Globus pallidus (tissue), 1 donor: ENCODE measurements at regions not wholly inside any gene's neighbourhood (a gene's known extent, or its start where the extent isn't known, plus 50 kb on each side); places are given as distances from the start of the nearest gene placed in this dataset.
A peak's percentile ranks its signal among the peaks of the same experiment; 100 is the strongest.

ENCODE experiments used
- DNase-seq: peaks from one replicate; pipeline ENCODE4 v3.0.0-alpha.2; 2015; ENCODE audit warnings: low spot score

DNA sequence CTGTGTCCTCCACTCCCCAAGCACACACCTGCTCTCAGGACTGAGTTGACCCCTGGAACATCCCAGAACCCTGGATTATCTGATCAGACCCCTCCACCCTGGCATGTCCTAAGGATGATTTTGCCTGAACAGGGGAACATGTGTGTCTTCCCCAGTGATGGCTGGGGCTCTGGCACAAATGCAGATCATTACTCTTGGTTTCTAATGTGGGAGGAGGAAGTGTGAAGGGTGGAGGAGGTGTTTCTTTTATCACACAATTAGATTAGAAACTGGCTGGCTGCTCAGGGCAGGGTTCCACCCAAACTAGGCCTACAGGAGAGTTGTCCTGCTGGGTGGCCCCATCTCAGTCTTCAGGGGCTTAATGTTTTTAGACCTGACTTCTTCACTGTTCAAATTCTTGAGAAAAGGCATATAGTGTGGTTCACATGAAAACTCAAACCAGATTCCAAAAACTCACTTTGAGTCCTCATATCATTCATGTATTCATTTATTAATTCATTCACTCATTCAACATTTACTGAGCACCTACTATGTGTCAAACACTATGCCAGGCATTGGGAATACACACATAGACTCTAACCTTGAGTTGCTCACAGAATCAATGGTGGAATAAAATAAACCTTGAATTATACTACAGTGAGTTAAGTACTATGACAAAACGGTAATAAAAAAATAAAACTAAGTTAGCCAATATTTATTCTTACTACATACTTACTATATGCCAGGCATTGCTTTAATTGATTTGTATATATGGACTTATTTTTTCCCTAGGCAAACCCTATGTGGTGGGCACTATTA lies 221.8 kb upstream of the JUN start:
- DNase-seq, result no peak

DNA sequence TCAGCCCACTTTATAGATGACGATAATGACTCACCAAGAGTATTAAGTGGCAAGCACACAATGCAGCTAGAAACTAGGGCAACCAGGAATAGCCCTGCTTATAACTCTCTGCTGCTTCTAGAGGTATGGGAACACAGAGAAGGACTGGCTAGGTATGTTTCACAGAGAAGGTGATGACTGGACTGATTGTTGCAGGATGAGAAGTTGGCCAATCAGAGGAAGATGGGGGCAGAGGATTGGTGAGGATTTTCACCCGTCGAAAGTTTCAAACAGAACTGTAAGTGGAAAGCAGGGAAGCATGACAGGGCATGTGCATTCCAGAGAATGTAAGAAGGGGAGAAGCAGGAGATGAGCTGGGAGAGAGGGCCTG lies 222.4 kb upstream of the JUN start:
- DNase-seq, result no peak

DNA sequence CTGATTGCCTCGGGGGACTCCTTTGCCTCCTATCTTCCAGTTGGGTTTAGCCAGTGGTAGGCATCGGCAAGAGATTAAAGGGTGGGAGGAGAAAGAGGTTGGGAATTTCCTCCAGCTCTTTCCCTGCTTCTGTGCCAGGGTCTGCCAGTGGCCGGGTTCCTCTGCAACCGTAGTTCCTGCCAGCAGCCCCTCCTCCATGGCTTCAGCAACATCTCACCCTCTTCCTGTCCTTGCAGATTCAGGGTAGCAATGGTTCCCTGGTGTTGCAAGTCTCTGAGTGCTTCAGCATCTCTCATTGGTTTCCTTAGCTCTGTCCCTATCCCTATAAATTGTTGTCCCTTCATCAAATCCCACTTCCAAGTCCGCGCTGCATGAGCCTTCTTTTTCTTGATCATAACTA lies 223.1 kb upstream of the JUN start:
- DNase-seq, result no peak

DNA sequence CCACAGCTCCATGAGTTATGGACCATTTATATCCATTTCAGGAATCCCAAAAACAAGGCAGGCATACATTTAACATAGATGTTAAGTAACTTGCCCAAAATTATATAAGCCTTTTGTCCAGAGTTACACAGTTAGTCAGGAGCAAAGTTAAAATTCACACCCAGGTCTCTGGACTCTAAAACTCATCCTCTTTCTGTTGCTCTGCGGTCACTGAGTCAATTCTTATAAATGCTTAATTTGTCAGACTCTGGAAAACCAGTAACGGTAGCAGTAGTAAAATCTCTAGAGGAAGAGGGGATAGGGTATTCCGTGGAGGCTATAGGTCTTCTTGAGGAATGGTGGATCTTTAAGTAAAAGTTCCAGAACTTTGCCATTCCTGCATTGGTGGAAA lies 223.6 kb upstream of the JUN start:
- DNase-seq, result no peak

DNA sequence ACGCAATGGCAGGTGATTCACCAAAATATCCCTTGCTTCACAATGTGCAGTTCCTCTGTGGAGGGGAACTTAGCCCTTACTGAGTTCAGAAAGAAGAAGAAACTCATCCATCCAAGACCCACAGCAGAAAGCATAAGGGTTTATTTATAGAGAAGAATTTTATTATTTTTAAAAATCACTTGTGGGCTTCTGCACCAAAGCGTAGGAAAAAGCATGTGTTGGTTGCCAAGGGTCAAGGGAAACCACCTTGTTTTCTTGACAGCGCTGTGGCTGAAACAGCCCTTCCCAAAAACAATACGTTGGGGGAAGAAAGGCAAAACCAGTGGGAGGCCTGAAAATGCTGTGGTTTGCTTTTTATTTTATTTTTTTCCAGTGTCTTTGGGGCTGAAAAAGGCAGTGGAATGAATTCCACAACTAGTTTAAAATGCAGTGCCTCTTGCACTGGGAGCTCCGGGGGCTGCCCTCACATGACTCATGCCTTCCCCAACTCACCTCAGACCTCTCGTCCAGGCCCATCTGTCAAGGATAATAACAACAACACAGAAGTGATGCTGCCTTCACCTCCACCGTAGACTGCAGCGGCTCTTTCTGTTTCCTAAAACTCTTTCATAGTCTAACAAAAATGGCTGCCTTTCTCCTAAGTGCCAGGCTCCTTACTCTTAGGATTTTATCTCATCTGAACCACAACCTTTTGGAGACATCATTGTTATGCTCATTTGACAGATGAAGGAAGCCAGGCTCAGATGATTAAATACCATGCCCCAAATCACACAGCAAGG lies 224.2 kb upstream of the JUN start:
- no peak for DNase-seq

DNA sequence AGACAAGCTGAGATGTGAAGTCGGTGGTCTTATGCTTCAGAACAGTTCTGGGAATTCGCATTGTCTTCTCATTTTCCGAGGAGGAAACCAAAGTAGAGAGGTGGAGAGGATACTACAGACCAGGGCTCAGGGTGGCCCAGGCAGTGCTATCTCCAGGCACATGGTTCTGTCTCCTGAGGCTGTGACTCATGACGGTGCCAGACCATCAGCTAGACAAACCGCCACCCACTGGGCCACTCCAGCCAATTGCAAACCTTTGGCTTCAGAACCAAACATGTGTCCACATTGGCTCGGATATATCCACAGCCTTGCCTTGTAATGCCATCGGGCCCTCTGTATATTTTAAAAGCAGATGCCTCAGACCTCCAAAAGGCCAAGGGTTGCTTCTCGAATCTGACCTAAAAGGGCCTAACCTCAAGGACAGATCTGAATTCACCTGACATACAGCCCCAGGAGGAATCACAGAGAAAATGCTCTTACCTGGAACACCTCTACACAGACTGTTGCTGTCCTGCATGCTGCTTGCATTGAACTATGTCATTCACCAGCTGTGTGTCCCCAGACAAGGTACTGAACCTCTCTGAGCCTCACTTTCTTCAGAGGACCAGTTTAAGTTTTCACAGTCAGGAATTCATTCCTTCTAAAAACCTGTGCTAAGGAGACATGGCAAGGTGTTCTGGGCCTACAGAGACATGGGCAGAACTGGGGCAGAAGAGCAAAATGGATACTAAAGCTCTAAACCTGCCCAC lies 224.9 kb upstream of the JUN start:
- no peak for DNase-seq

DNA sequence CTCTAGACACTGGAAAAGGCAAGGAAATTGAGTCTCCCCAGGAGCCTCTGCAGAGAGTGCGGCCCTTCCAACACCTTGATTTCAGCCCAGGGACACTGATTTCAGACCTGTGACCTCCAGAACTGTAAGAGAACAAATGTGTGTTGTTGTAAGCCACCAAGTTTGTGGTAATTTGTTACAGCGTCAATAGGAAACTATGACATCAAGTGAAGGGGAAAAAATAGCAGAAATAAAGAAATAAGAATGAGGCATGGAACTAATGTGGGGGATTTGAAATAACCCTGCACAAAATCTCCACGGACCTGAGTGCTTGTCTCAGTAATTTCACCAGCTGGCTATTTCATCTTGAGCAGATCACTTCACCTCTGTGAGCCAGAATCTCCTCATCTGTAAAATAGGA lies 227.8 kb upstream of the JUN start:
- DNase-seq, result no peak

DNA sequence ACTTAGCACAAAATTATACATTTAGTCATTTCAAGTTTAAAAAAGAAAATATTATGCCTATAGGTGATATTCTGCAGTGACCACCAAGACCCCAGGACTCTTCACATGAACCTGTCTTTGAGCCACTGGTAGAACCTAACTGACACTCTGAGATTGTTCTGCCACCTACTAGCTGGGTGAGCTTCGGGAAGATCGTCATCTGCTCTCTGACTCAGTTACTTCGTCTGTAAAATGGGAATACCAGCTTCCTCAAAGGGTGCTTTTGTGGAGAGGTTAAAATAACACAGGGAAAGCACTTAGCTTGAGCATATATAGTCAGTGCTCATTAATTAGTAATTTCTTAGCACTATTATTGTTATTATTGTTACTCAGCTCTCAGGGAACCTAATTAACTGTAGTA lies 228.5 kb upstream of the JUN start:
- DNase-seq, result no peak

DNA sequence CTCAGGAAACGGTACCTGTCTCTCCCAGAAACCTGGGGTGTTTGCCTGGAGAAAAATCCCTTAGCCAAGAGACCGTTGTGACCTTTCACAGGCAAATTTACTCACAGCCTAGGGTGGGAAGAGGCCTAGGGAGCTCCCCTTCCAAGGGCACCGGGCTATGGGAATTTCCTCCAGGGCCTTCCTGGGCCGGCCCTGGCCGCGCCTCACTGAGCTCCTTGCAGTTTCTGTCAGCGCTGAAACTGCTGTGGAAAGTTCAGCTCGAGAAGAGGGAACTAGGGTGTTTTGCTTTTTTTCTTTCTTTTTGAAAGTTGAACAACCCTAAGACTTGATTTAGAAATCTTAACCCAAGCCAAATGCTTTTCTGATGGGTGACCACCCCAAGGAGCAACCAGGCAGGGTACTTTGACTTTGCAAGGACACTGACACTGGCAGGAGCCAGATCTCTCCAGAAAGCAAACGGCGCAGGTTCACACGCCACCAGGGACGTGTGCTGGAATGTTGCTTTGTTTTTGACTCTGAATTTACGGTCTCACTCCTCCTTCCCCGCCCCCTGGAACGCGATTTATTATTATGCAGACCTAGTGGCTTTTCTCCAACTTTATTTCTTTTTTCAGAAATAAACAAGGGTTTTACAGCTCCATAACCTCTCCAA lies 229.6 kb upstream of the JUN start:
- no peak for DNase-seq

DNA sequence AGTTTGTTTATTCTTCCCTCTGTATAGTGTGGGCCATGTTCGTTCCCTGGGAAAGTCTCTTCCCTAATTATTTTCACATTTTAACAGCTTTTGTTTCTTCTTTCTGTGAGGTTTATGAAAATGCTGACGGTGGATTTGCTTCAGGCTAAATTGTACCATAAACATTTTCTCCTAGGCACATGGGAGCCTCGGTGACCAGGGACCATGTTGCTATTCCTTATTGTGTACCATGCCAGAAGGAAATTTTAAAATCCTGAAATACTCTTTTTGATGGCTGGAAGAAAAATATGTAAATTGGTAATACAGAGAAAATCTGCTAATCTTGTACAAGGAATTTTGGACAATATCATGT lies 230.1 kb upstream of the JUN start:
- DNase-seq, result no peak

DNA sequence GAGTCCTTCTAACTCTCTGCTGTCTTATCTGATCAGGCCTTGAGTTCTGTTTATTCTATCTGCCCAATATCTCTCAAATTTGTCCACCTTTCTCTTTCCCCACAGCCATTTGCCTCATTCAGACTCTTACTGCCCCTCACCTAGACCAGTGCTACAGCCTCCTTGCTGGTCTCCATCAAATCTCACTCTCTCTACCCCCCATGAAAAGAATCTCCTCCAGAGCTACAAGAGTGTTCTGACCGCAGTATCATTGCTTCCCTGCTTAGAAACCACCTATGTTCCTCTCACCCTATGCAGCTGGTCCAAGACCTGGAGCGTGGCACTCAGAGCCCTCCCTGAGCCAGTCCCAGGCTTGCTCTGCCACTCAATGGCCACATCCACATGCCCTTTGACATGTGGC lies 231.0 kb upstream of the JUN start:
- no peak for DNase-seq

DNA sequence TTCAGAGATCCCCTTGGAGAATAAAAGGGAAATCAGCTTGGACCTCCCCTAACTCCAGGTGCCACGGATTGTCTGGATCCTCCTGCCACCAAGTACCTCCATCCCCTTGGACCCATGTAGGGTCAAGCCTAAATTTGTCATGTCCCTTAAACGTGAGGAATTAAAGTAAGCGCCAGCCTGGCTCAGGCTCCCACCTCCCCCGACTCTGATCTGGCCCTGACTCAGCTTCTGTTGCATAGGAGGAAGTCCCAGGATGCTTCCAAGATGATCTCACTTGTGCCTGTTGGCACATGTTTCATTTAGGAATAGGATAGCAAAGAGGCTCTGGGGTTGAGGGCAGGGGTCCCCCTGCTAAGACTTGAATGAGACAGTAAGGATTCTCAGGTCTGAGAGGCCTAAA lies 231.9 kb upstream of the JUN start:
- no peak for DNase-seq

DNA sequence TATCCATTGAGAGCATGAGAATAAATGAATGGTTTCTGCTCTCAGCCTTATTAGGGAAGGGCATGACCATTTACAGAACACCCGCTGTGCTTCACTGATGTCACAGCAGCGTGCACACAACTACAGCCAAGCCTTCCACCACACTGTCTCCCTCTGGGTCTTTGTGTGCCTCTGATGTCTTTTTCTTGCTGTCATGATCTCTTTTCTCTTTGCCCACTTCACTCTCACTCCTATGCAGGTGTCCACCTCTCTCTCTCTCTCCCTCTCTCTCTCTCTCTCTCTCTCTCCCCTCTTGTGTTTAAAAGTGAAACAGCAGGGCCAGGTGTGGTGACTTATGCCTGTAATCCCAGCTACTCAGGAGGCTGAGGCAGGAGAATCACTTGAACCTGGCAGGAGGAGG lies 232.5 kb upstream of the JUN start:
- DNase-seq, result no peak

DNA sequence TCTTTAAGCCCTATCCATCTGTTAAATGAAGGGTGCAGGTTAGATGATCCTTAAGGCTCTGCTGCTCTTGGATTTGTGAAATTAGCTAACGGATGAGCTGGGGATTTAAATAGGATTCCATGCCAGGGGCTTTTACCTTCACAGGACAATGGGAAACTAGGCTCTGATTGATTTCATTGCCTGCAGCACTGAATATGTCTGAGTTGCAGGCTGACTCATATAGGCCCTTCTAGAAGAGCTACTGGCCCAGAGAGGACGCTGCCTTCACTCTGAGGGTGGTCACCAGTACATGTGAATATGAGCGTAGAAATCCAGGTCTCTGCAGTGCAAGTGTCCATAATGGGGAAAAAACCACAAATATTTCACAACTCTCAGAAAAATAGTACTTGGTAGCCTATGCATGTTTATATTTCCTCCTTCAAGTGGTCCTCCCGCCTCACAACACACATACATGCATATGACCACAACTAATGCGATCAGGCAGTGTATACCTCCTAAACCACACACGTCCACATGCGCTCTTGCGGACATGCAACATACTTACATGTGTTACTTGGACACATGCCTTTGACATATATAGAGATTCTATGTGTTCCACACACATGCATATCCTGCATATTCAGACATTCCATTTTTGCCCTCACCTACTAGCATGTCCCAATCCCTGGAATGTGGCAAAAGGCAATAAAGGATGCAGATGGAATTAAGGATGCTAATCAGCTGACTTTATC lies 233.8 kb upstream of the JUN start:
- no peak for DNase-seq

DNA sequence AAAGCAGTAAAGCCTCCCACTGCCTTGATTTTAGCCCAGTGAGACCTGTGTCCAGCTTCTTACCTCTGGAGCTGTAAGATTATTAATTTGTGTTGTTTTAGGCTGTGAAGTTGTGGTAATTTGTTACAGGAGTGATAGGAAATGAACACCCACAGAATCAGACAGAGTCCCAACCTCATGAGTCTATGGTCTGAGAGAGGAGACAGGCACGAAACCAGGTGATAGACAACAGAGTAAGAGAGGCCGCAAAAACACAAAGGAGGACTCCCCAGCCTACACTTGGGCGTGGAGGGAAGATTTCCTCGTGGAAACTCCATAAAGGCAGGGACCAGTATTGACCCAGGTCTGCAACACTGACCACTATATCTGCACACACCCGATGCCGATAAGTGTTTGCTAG lies 234.6 kb upstream of the JUN start:
- DNase-seq, result no peak

DNA sequence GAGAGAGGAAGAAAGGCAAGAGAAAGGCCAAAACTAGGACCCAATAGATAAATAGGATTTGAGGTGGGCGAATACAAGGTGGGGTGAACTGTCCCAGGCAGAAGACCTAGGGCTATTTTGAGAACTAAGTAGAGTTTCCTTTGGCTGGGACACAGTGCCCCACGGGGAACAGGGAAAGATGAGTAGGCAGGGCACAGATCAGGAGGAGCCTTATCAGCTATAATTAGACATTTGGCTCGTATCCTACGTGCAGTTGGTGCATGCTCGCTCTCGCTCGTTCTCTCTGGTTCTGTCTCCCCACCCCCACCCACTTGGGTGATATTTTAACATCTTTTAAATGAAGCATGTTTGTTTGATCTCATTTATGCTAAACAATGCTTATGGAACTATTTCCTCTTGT lies 235.0 kb upstream of the JUN start:
- DNase-seq, result no peak

DNA sequence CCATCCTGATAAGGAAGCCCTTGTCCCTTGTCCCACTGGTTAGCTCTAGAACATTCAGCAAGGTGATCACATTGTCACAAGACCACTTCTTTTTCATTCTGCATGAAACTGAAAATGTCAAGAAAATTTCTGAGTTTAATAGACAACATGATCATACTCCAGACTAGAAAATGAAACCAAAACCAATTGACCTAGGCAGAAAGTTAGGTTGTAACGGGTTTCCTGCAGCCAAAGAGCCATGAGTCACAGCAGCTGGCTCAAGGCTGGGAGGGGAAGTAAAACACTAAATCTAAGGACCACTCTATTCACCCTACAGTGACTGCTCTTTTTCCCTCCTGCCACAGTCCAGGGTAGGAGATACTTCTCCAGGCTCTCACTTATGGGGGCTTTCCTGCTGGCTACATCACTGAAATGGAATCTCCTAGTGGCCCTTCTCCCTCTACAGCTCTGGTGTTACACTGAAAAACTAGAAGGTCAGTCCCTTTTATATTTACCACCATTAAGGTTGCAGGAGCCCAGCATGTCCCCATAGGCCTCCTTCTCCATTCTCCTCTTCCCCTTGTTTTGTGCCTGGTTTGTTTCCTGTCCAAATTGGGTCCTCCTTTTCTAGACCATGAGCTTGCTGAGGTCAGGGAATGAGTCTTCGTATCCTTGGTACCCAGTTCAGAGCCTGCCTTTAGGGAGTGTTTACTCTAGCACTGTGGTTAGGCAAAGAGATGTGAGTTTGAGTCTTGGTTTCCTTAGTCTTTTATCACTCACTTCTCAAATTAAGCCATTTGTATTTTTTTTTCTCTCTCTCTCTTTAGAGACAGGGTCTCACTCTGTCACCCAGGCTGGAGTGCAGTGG lies 236.5 kb upstream of the JUN start:
- peak; percentile 35 for DNase-seq

DNA sequence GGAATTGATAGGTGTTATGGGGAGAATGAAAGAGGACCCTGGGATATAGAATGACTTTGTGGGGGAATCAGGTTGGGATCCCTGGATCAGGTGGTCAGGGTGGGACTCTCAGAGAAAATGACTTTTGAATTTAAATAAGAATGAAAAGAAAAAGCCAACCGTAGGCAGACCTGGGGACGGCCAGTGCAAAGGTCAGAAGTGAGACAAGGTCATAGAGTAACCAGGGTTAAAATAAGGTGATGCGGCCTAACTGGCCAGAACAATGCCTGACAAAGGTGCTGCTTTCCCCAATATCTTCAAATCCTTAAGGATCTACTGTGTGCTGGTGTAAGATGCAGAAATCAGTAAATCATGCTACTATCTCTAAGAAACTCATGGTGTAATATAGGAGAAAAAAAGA lies 238.4 kb upstream of the JUN start:
- DNase-seq, result no peak

DNA sequence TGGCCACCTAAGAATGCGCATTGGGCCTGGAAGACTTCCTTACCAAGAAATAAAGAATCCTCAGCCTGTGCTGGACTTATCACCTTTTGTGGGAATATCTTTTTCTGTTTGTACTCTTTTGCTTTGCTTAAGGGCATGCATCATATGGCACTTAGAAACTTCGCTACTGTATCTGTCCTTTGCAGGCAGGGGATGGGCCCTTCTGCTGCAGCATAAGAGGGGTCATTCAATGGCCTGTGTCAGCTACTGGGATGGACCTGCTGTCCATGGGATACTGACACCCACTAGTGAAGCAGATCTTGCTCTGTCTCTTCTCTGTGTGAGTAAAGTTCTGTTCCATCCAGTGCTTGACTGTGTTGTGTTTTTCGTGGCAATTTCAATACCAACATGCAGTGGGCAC lies 239.0 kb upstream of the JUN start:
- no peak for DNase-seq

DNA sequence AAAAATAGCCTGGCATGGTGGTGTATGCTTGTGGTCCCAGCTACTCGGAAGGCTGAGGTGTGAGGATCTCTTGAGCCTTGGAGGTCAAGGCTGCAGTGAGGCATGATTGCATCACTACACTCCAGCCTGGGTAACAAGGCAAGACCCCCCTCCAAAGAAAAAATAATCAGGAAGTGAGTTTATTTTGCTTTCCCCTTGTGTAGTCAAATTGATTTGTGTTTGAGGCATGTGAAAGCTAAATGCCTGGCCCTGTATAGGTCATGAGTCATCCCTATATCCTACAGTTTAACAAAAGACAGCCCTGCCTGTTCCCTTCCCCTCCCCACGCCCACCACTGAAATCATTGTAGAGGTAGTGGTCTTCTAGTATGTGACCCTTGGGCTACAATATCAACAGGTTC lies 241.4 kb upstream of the JUN start:
- no peak for DNase-seq

DNA sequence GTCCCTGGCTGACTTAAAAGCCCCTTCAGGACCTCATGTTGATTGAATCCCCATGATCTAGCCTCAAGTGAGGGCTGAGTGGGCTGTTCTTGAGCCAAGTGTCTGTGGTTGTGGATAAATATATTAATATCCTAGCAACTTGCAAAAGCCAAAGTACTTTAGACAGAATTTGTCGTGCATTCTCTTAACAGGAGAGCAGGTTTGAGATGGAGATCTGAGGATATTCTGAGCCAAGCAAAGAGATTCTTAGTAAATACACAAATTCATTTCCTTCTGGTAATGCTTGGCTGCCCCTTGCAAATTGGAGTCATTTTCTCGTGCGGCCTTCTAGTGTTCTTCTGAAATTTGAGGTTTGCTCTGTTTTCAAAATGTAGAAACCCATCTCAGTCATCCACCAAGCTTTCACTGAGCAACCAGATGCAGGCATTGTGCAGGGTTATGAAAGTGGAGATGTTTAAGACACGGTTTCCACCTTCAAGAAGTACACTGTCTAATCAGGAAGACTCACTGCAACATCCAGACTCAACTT lies 242.1 kb upstream of the JUN start:
- no peak for DNase-seq
